Type B pancreatic cell (in vitro differentiated cells): ENCODE measurements at regions not wholly inside any gene's neighbourhood (a gene's known extent, or its start where the extent isn't known, plus 50 kb on each side); places are given as distances from the start of the nearest gene placed in this dataset.

Experiments used
- DNase-seq: peaks from one replicate; pipeline ENCODE4 v3.0.0; 2021; ENCODE audit warnings: mixed read lengths; ENCODE audit not compliant: unreplicated experiment; ENCODE audit errors: extremely low spot score
- H3K27ac Mint-ChIP-seq: 2 replicates; pipeline ENCODE4 v1.8.0; 2021; ENCODE audit warnings: mild to moderate bottlenecking, mixed read lengths
- H3K27me3 Mint-ChIP-seq: 2 replicates; pipeline ENCODE4 v1.8.0; 2021; ENCODE audit warnings: mixed read lengths
- H3K36me3 Mint-ChIP-seq: 2 replicates; pipeline ENCODE4 v1.8.0; 2021; ENCODE audit warnings: mixed read lengths
- H3K4me1 Mint-ChIP-seq: one replicate; pipeline ENCODE4 v1.8.0; 2021; ENCODE audit warnings: mixed read lengths; ENCODE audit not compliant: unreplicated experiment
- H3K4me3 Mint-ChIP-seq: 2 replicates; pipeline ENCODE4 v1.8.0; 2021; ENCODE audit warnings: mild to moderate bottlenecking, mixed read lengths
- H3K9me3 Mint-ChIP-seq: 2 replicates; pipeline ENCODE4 v1.8.0; 2021; ENCODE audit warnings: mixed read lengths
- TF ChIP-seq, protein P1 (sequence below): fragments of 200-600 bp; sonication (generic); conservative IDR thresholded peaks from 2 replicates; pipeline ENCODE4 v1.5.0; 2021; ENCODE audit warnings: antibody characterized with exemption, mild to moderate bottlenecking

DNA sequence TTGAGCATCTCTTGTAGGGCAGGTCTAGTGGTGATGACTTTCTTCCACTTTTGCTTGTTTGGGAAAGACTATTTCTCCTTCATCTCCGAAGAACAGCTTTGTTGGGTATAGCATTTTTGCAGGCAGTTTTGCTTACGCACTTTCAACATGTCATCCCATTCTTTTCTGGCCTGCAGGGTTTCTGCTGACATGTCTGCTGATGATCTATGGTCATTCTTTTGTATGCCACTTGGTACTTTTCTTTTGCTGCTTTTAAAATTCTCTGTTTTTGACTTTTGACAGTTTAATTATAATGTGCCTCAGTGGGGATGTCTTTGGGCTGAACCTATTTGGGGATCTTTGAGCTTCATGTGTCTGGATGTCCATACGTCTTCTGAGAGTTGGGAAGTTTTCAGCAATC, 78.2 kb downstream of the PTHLH start:
- Mint-ChIP-seq H3K36me3 (no peaks in the 10 kb centered on the region), H3K4me3 (no peak overlapping the region), H3K9me3 (peaks cover 5% of the 10 kb centered on the region), H3K27me3 (peaks cover 2% of the 10 kb centered on the region), H3K27ac (peak overlapping the region; percentile 25), H3K4me1 (peaks cover 5% of the 10 kb centered on the region)
- TF ChIP-seq, protein P1, sequence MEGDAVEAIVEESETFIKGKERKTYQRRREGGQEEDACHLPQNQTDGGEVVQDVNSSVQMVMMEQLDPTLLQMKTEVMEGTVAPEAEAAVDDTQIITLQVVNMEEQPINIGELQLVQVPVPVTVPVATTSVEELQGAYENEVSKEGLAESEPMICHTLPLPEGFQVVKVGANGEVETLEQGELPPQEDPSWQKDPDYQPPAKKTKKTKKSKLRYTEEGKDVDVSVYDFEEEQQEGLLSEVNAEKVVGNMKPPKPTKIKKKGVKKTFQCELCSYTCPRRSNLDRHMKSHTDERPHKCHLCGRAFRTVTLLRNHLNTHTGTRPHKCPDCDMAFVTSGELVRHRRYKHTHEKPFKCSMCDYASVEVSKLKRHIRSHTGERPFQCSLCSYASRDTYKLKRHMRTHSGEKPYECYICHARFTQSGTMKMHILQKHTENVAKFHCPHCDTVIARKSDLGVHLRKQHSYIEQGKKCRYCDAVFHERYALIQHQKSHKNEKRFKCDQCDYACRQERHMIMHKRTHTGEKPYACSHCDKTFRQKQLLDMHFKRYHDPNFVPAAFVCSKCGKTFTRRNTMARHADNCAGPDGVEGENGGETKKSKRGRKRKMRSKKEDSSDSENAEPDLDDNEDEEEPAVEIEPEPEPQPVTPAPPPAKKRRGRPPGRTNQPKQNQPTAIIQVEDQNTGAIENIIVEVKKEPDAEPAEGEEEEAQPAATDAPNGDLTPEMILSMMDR: no peak
- DNase-seq: no peak

DNA sequence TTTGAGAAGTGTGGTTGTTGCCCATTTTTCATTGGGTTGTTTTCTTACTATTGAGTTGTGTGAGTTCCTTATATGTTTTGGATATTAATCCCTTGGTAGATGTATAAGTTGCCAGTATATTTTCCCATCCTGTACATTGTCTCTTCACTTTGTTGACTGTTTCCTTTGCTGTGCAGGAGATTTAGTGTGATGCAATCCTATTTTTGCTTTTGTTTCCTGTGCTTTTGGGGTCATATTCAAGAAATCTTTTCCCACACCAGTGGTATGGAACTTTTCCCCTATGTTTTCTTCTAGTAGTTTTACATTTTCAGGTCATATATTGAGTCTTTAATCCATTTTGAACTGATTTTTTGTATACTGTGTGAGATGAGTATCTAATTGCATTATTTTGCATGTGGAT, 92.8 kb downstream of the PTHLH start:
- H3K4me1 Mint-ChIP-seq: no peaks in the 10 kb centered on the region
- peaks cover 2% of the 10 kb centered on the region for H3K9me3 Mint-ChIP-seq
- H3K27ac Mint-ChIP-seq: no peak overlapping the region
- no peaks in the 10 kb centered on the region for H3K27me3 Mint-ChIP-seq
- H3K4me3 Mint-ChIP-seq: no peak overlapping the region
- TF ChIP-seq, protein P1: no peak
- DNase-seq: no peak
- peaks cover 9% of the 10 kb centered on the region for H3K36me3 Mint-ChIP-seq

DNA sequence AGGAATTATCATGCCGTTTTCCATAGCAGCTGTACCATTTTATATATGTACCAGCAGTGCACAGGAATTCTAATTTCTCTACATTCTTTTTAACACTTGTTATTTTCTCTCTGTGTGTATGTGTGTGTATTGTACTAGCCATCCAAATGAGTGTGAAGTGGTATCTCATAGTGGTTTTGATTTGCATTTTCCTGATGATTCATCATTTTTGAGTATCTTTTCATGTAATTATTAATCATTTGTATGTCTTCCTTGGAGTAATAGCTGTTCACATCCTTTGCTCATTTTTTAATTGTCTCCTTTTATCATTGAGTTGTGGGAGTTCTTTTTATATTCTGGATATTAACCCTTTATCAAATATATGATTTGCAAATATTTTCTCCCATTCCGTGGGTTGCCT, 95.6 kb upstream of the MANSC4 start:
- peaks cover 18% of the 10 kb centered on the region for H3K36me3 Mint-ChIP-seq
- no peak overlapping the region for H3K27ac Mint-ChIP-seq
- H3K27me3 Mint-ChIP-seq: no peaks in the 10 kb centered on the region
- no peaks in the 10 kb centered on the region for H3K4me1 Mint-ChIP-seq
- no peaks in the 10 kb centered on the region for H3K9me3 Mint-ChIP-seq
- no peak for DNase-seq
- H3K4me3 Mint-ChIP-seq: no peak overlapping the region
- TF ChIP-seq, protein P1: no peak

DNA sequence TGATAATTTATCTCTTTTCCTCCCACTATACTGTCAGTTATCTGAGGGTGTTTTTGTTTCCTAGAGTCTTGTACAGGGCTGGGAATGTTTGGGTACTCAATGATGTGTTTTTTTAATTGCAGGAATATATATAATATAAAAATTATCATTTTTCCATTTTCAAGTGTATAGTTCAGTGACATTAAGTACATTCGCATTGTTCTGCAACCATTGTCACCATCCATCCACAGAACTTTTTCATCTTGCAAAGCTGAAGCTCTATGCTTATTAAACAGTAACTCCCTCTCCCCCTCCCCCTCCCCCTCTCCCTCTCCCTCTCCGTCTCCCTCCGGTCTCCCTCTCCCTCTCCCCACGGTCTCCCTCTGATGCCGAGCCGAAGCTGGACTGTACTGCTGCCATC, 93.0 kb upstream of the MANSC4 start:
- Mint-ChIP-seq H3K4me3 (no peak overlapping the region), H3K27me3 (no peaks in the 10 kb centered on the region), H3K27ac (no peak overlapping the region), H3K4me1 (no peaks in the 10 kb centered on the region), H3K36me3 (peaks cover 21% of the 10 kb centered on the region), H3K9me3 (no peaks in the 10 kb centered on the region)
- TF ChIP-seq, protein P1: no peak
- no peak for DNase-seq

DNA sequence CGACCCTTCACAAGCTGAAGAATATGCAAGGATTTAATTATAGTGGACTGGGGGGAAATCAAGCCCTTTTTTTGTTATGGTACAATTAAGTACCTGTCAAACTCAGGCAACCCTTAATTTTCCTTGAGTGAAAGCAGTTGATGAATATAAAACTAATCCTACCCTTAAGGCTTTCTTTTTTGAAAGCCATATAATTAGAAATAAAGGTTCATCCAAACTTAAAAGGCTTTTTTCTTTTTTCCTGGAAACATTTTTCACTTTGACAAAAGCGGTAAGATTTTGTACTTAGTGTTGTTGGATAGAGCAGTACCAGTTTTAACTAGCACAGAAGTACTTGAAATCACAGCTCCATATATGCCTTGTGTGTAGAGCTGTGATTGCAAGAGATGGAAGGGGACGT, 91.9 kb upstream of the MANSC4 start:
- Mint-ChIP-seq H3K4me3 (no peak overlapping the region), H3K4me1 (no peaks in the 10 kb centered on the region), H3K9me3 (no peaks in the 10 kb centered on the region), H3K27ac (no peak overlapping the region), H3K36me3 (peaks cover 21% of the 10 kb centered on the region), H3K27me3 (no peaks in the 10 kb centered on the region)
- DNase-seq: no peak
- TF ChIP-seq, protein P1: no peak

DNA sequence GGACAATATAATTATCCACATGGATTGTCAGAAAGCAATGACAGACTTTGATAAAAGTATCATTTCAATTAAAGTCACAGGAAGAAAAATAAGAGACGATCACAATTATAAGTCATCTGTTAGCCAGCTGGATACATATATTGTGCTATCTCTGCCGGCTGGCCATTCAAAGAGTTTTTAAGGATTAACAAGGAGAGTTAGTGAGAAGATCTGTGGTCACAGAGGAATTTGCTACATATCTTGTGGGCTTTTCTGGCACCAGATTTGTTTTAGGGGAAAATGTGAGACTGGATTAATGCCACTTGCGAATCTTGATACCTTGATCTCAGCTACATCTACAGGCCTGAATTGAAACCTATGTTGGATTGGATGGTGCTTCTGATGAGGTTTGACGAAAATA, 90.9 kb upstream of the MANSC4 start:
- Mint-ChIP-seq H3K4me3 (no peak overlapping the region), H3K36me3 (peaks cover 21% of the 10 kb centered on the region), H3K27ac (no peak overlapping the region), H3K27me3 (no peaks in the 10 kb centered on the region), H3K9me3 (no peaks in the 10 kb centered on the region), H3K4me1 (no peaks in the 10 kb centered on the region)
- no peak for DNase-seq
- TF ChIP-seq, protein P1: no peak
